ENCODE measurements at regions not wholly inside any gene's neighbourhood (a gene's known extent, or its start where the extent isn't known, plus 50 kb on each side); places are given as distances from the start of the nearest gene placed in this dataset.

GRCh38 chr10:70939441-70940003 is 51.2 kb upstream of the PCBD1 start:
- Histone ChIP-seq H3K4me1 (ENCODE audit: low read depth) (no peaks in the 10 kb centered on the region), H3K36me3 (ENCODE audit: low read depth) (no peaks in the 10 kb centered on the region), H3K9me3 (no peaks in the 10 kb centered on the region), H3K4me3 (no peak overlapping the region)
- DNase-seq (no peak), ATAC-seq (no peak)
- no peak for TF ChIP-seq CTCF (IDR thresholded peaks at IDR 0.05)
- intact Hi-C loops (cut with DNase I, micrococcal nuclease), result no loop called here

GRCh38 chr10:70940834-70941568 is 52.6 kb upstream of the PCBD1 start:
- no peaks in the 10 kb centered on the region for H3K36me3 ChIP-seq (ENCODE audit: low read depth)
- H3K4me1 ChIP-seq (ENCODE audit: low read depth), result no peaks in the 10 kb centered on the region
- H3K4me3 ChIP-seq, result no peak overlapping the region
- peak in 1 of 3 donors; percentile 10 for DNase-seq
- no peak for ATAC-seq
- TF ChIP-seq CTCF (IDR thresholded peaks at IDR 0.05), result no peak
- intact Hi-C loops (cut with DNase I, micrococcal nuclease), result no loop called here
- H3K9me3 ChIP-seq, result no peaks in the 10 kb centered on the region

GRCh38 chr10:70942125-70942524 is 53.8 kb upstream of the PCBD1 start:
- intact Hi-C loops (cut with DNase I, micrococcal nuclease), result no loop called here
- H3K36me3 ChIP-seq (ENCODE audit: low read depth), result no peaks in the 10 kb centered on the region
- no peaks in the 10 kb centered on the region for H3K9me3 ChIP-seq
- TF ChIP-seq CTCF (IDR thresholded peaks at IDR 0.05), result no peak
- ATAC-seq, result no peak
- H3K4me1 ChIP-seq (ENCODE audit: low read depth), result no peaks in the 10 kb centered on the region
- DNase-seq, result peak in 1 of 3 donors; percentile 3
- no peak overlapping the region for H3K4me3 ChIP-seq

- intact Hi-C loops (cut with DNase I, micrococcal nuclease), result no loop called here
- Histone ChIP-seq H3K9me3 (no peaks in the 10 kb centered on the region), H3K36me3 (ENCODE audit: low read depth) (no peaks in the 10 kb centered on the region), H3K4me3 (no peak overlapping the region), H3K4me1 (ENCODE audit: low read depth) (no peaks in the 10 kb centered on the region)
- no peak for DNase-seq
- ATAC-seq, result no peak
- TF ChIP-seq CTCF (IDR thresholded peaks at IDR 0.05), result no peak
These were observed 54.4 kb upstream of the PCBD1 start for GRCh38 chr10:70942725-70943124.

GRCh38 chr10:70943249-70943648 is 54.9 kb upstream of the PCBD1 start:
- no peak for ATAC-seq
- H3K4me3 ChIP-seq, result no peak overlapping the region
- H3K36me3 ChIP-seq (ENCODE audit: low read depth), result no peaks in the 10 kb centered on the region
- no peaks in the 10 kb centered on the region for H3K9me3 ChIP-seq
- no peaks in the 10 kb centered on the region for H3K4me1 ChIP-seq (ENCODE audit: low read depth)
- no peak for TF ChIP-seq CTCF (IDR thresholded peaks at IDR 0.05)
- peak in 1 of 3 donors; percentile 10 for DNase-seq
- intact Hi-C loops (cut with DNase I, micrococcal nuclease), result no loop called here
